Keratinocyte (primary cell): ENCODE measurements at regions not wholly inside any gene's neighbourhood (a gene's known extent, or its start where the extent isn't known, plus 50 kb on each side); places are given as distances from the start of the nearest gene placed in this dataset.

Experiments
- CTCF ChIP-seq, 3 experiments: IDR thresholded peaks in 1 of 3; conservative IDR thresholded peaks in 1 of 3; optimal IDR thresholded peaks in 1 of 3; 2 replicates in 2 of 3; 3 replicates in 1 of 3; pipeline versions ENCODE3 to v1.5.1; 2011; ENCODE audit warnings: low read length in 3 of 3, mild to moderate bottlenecking in 3 of 3, moderate library complexity in 2 of 3, control low read depth in 1 of 3, inconsistent platforms in 1 of 3; ENCODE audit not compliant: insufficient read depth in 2 of 3; ENCODE audit errors: extremely low read depth in 1 of 3
- EZH2 ChIP-seq: IDR thresholded peaks from one replicate; pipeline ENCODE4 v1.6.1; 2012; ENCODE audit warnings: inconsistent platforms, mild to moderate bottlenecking, low read length, moderate library complexity

- TF ChIP-seq EZH2 (no peak), CTCF (optimal IDR thresholded peaks at IDR 0.05 in 1 of 3, IDR thresholded peaks at IDR 0.05 in 1 of 3, conservative IDR thresholded peaks at IDR 0.05 in 1 of 3; ENCODE audit: extremely low read depth in 1 of 3, insufficient read depth in 2 of 3, low read length in 3 of 3) (no peak)
Measured at GRCh38 chr12:127980585-127980984, 286.4 kb upstream of the TMEM132C start.
